Right atrium auricular region (tissue), 2 donors: ENCODE measurements at regions not wholly inside any gene's neighbourhood (a gene's known extent, or its start where the extent isn't known, plus 50 kb on each side); places are given as distances from the start of the nearest gene placed in this dataset.

Experiments used
- DNase-seq: peaks from one replicate; pipeline ENCODE4 v3.0.0-alpha.2; 2019; ENCODE audit warnings: low spot score
- H3K27ac ChIP-seq, 2 donors: fragments of 200-600 bp; sonication (generic); 1 replicate in 1 of 2; 2 replicates in 1 of 2; pipeline ENCODE4 v1.5.1; 2016 to 2019
- H3K27me3 ChIP-seq, 2 donors: fragments of 200-600 bp; sonication (generic); one replicate each; pipeline versions ENCODE4 v1.5.1 to v1.6.0; 2017 to 2019
- H3K36me3 ChIP-seq: fragments of 200-600 bp; sonication (generic); one replicate; pipeline ENCODE4 v1.5.1; 2016
- H3K4me1 ChIP-seq, 2 donors: fragments of 200-600 bp; sonication (generic); one replicate each; pipeline versions ENCODE4 v1.5.1 to v1.6.0; 2017 to 2019
- H3K4me3 ChIP-seq, 2 donors: fragments of 200-600 bp; sonication (generic); 1 replicate in 1 of 2; 2 replicates in 1 of 2; pipeline ENCODE4 v1.5.1; 2017 to 2019; ENCODE audit warnings: mild to moderate bottlenecking in 1 of 2, moderate library complexity in 1 of 2
- H3K9me3 ChIP-seq, 2 donors: fragments of 200-600 bp; sonication (generic); one replicate each; pipeline ENCODE4 v1.5.1; 2019
- CTCF ChIP-seq, 2 donors: fragments of 200-600 bp; sonication (generic); IDR thresholded peaks; one replicate each; pipeline ENCODE4 v1.5.1; 2019; ENCODE audit warnings: antibody characterized with exemption in 2 of 2

DNA sequence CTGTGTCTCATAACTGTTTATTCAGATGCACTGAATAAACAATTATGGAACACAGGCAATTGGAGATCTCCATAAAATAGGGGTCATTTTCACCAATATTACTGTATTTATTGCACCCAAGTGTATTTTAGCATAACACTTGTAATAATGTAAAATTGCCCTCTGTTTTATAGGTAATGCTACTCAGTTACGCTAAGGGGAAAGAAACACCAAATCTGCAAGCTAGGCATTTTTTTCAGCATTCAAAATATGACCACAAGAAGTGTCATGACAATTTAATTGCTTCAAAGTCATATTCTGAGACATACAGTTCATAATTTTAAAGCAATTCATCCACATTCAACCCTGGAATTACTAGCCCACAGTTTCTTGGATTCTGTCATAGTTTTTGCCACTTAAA lies 643.2 kb upstream of the NOX3 start:
- TF ChIP-seq CTCF (IDR thresholded peaks at IDR 0.05) = no peak
- Histone ChIP-seq H3K4me1 (no peaks in the 10 kb centered on the region), H3K27ac (no peak overlapping the region), H3K36me3 (no peaks in the 10 kb centered on the region), H3K9me3 (no peaks in the 10 kb centered on the region), H3K4me3 (no peak overlapping the region), H3K27me3 (no peaks in the 10 kb centered on the region)
- DNase-seq = no peak

GRCh38 chr6:156087487-156087886 lies 631.8 kb upstream of the NOX3 start:
- Histone ChIP-seq H3K27ac (no peak overlapping the region), H3K27me3 (no peaks in the 10 kb centered on the region), H3K36me3 (no peaks in the 10 kb centered on the region), H3K4me3 (no peak overlapping the region), H3K4me1 (no peaks in the 10 kb centered on the region), H3K9me3 (peaks cover 0 to 41% of the 10 kb centered on the region in 2 donors)
- DNase-seq = no peak
- TF ChIP-seq CTCF (IDR thresholded peaks at IDR 0.05) = no peak

DNA sequence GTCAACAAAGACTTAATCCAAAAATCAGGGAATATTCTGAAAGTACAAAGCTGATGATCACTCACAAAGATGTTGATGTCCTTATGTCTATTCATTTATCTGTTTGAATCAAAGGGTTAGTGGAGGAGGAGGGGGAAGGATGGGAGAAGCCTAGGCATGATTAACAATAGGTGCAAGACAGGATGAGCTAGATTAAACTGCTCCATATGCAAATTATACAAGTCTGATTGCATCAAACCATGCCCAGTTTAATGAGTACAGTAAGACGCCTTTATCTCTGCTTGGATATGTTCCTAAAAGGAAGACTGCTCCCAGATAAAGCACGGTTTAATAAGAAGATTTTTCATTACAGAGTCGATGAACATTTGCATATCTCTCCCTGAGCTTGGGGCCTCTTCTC lies 626.4 kb upstream of the NOX3 start:
- Histone ChIP-seq H3K27ac (no peak overlapping the region), H3K4me1 (no peaks in the 10 kb centered on the region), H3K4me3 (no peak overlapping the region), H3K9me3 (peaks cover 0 to under 1% of the 10 kb centered on the region in 2 donors), H3K27me3 (no peaks in the 10 kb centered on the region), H3K36me3 (no peaks in the 10 kb centered on the region)
- no peak for DNase-seq
- TF ChIP-seq CTCF (IDR thresholded peaks at IDR 0.05) = no peak

DNA sequence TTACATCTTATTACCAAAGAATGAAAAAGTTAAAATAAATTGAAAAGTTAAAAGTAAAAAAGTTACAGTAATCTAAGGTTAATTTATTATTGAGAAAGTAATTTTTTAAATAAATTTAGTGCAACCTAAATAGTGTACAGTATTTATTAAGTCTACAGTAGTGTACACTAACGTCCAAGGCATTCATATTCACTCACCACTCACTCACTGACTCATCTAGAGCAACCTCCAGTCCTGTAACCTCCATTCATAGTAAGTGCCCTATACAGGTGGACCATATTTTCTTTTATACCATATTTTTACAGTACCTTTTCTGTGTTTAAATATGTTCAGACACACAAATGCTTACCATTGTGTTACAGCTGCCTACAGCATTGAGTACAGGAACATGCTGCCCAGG lies 624.7 kb upstream of the NOX3 start:
- Histone ChIP-seq H3K27ac (no peak overlapping the region), H3K4me1 (no peaks in the 10 kb centered on the region), H3K36me3 (no peaks in the 10 kb centered on the region), H3K4me3 (no peak overlapping the region), H3K9me3 (no peaks in the 10 kb centered on the region), H3K27me3 (no peaks in the 10 kb centered on the region)
- no peak for DNase-seq
- no peak for TF ChIP-seq CTCF (IDR thresholded peaks at IDR 0.05)

- Histone ChIP-seq H3K27me3 (no peaks in the 10 kb centered on the region), H3K27ac (no peak overlapping the region), H3K36me3 (no peaks in the 10 kb centered on the region), H3K9me3 (no peaks in the 10 kb centered on the region), H3K4me3 (no peak overlapping the region), H3K4me1 (no peaks in the 10 kb centered on the region)
- no peak for TF ChIP-seq CTCF (IDR thresholded peaks at IDR 0.05)
- DNase-seq = no peak
These were observed 613.2 kb upstream of the NOX3 start for GRCh38 chr6:156068881-156069280.

DNA sequence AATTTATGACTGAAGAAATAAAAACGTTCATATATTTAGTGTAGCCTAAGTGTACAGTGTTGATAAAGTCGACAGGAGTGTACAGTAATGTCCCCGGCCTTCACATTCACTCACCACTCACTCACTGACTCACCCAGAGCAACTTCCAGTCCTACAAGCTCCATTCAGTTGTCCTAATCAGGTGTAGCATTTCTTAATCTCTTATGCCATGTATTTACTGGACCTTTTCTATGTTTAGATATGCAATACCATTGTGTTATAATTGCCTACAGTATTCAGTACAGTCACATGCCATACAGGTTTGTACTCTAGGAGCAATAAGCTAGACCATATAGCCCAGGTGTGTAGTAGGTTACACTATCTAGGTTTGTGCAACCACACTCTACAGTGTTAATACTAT lies 610.2 kb upstream of the NOX3 start:
- Histone ChIP-seq H3K4me3 (no peak overlapping the region), H3K27ac (no peak overlapping the region), H3K27me3 (no peaks in the 10 kb centered on the region), H3K9me3 (no peaks in the 10 kb centered on the region), H3K4me1 (no peaks in the 10 kb centered on the region), H3K36me3 (no peaks in the 10 kb centered on the region)
- no peak for DNase-seq
- TF ChIP-seq CTCF (IDR thresholded peaks at IDR 0.05) = no peak
